ENCODE measurements at regions not wholly inside any gene's neighbourhood (a gene's known extent, or its start where the extent isn't known, plus 50 kb on each side); places are given as distances from the start of the nearest gene placed in this dataset.

DNA sequence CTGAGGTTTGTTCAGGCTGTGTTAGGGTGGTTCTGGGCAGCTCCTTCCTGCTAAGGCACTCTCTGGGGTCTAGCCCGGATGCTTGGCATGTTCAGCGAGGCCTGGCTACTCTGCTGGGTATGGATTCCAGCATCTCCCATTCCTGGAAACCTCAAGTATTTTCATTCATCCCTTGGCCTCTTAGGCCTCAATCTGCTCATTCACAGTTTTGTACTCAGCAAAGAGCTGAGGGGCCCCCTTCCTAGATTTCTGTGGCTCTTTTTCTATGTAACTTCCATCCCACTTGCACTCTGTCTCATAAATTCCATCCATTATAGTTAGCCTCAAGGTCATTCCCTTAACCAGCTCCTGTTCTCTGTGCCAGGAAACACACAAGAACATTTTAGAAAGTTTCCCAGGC, 798.8 kb upstream of the HS6ST1 start:
- no peak for DNase-seq

DNA sequence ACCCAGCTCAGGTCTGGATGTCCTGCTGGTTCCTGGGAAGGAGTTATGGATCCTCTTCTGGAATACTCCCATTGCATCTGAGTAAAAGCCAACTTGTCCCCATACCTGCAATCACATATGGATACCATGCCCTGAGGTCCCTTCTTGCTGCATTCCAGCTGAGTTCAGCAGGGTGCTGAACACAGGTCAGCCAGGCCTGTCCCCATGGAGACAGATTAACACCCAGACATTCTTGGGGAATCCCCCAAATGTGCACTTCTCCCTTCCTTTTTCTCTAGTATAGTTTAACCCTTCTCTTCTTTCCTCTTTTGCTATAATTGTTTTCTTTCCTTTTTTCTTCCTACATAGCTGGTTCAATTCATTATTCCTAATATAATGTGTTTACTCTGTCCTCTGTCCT, 799.6 kb upstream of the HS6ST1 start:
- DNase-seq, result no peak

GRCh38 chr2:129129087-129129486, 810.4 kb upstream of the HS6ST1 start:
- DNase-seq, result no peak

- no peak for DNase-seq
Observed at GRCh38 chr2:129133692-129134641, 815.3 kb upstream of the HS6ST1 start.

DNA sequence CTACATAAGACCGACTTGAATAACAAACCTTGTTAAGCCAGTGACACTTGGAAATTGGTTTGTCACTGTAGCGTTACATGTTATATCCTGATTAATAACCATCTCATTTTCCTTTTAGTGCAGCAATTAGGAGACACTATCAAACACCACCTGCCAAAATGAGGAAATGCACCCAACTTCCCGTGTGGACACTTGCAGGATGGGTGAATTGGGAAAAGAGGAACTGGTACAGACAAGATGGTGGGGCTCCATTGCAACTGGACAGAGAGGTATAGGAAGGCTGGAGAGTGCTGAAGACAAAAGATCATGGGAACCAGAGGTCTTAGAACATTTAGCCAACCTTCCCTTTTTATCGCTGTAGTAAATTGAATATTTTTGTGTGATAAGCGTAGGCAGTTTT, 816.3 kb upstream of the HS6ST1 start:
- DNase-seq, result no peak

DNA sequence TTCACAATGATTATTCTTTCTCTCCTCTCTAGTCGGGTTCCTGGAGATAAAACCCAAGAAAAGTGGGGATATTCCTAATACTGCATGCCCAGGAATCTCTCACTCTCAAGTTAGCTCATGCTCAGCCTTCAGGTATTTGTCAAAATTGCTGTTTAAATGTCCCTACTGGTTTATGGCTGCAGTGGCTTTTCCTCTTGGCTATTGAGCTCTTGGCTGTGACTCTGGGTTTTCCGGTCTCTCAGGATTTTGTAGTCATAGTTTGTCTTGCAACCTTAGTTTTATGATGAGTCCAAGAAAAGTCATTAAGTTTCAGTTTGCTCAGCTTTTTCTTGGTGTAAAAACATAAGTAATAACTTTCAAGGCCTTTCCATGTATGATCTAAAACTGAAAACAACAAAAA, 820.7 kb upstream of the HS6ST1 start:
- no peak for DNase-seq

DNA sequence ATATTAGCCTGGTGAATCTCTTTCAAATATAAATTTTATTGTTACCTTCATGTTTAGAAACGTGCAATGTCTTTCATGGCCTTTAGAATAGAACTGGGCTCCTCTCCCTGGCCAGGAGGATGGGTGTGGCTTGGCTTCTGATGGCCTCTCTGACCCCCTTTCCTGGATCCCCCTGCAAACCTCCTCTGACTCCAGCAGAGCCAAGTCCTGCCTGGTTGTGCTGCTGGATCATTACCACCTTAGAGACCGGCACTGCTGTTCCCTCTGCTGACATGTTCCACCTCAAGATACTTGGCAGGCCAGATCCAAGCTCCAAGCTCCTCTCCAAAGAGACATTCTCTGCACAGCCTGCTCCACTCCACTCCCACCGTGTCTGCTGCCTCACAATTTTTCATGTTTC, 823.8 kb upstream of the HS6ST1 start:
- no peak for DNase-seq

DNA sequence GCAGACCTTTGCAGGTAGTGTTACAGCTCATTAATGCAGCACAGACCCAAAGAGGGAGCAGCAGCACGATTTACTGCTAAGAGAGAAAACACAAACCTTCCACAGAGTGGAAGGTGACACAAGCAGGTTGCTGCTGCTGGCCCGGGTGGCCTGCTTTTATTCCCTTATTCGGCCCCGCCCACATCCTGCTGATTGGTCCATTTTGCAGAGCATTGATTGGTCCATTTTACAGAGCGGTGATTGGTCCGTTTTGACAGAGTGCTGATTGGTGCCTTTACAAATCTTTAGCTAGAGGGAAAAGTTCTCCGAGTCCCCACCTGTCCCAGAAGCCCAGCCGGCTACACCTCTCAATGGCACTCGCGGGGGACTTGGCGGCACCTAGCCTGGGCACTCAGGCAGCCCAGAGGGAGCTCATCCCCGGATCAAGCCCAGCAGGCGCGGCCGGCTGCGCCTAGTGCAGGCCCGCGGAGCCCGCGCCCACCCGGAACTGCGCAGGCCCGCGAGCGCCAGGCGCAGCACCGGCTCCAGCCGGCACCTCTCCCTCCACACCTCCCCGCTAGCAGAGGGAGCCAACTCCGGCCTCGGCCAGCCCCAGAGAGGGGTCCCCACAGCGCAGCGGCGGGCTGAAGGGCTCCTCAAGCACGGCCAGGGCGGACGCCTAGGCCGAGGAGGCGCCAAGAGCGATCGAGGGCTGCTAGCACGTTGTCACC, 825.6 kb upstream of the HS6ST1 start:
- DNase-seq, result no peak

- DNase-seq, result no peak
Observed at GRCh38 chr2:129152514-129152913, 827.0 kb upstream of the RAB6C start.

GRCh38 chr2:129160879-129161278, 818.6 kb upstream of the RAB6C start:
- no peak for DNase-seq

DNA sequence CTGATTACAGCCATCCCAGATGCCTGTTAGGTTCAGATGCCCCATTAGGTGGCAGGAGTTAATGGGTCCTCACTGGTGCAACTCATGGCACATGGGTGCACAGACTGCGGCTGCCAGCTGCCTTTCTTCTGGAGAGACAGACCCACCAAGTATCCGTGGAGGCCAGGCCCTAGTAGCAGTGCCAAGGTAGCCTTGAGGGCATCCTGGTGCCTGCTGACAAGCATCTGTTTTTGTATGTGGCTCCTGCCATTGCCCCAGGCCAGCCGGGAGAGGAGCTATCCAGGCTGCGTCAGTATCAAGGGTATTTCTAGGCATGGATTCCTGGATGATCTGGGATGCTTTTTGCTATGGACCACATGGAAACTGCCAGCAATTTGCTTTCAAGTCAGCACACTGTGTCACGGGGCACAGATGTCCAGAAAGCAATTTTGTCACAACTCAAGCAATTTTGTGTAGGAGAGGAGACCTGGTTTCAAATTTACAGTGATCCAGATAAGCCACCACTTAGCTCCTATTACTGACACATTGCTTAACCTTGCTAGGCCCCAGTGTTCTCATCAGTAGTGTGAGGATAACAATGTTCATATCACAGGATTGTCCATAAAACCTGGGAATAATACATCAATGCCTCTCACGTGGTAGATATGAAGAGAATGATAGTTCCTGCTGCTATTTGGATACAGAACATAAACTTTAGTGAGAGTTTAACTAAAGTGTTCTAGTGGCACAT, 815.1 kb upstream of the RAB6C start:
- no peak for DNase-seq

GRCh38 chr2:129165006-129165405, 814.5 kb upstream of the RAB6C start:
- DNase-seq, result no peak

- DNase-seq, result no peak
Observed at GRCh38 chr2:129167456-129167855, 812.0 kb upstream of the RAB6C start.

DNA sequence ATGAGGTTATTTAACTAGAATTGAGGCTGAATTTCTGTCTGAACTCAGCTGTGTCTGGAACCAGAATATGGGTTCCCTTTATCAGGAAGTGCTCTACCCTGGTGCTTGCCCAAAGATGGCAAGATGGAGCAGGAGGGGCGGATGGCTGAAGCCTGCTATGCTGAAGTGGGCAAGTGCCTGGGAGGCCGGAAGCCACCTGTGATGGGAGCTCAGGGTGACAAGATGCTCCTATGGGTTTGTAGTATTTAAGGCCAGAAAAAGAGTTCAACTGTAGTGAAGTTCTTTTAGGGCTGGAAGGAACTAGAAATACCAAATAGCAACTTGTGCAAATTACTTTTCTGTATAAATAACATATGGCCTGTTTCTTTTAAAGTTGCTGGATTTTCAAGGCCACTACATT, 808.9 kb upstream of the RAB6C start:
- no peak for DNase-seq

DNA sequence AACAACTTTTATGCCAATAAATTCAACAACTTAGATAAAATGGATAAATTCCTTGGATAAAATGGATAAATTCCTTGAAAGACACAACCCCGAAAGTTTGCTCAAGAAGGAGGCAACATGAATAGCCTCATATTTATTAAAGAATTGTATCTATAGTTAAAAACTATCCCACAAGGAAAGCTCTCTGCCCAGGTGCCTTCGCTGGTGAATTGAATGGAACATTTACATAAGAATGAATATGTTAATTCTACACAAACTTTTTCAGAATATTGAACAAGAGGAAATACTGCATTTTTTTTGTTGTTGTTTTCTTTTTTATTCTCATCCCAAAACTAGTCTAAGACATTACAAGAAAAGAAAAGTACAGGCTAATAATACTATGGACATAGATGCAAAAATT, 805.3 kb upstream of the RAB6C start:
- no peak for DNase-seq

DNA sequence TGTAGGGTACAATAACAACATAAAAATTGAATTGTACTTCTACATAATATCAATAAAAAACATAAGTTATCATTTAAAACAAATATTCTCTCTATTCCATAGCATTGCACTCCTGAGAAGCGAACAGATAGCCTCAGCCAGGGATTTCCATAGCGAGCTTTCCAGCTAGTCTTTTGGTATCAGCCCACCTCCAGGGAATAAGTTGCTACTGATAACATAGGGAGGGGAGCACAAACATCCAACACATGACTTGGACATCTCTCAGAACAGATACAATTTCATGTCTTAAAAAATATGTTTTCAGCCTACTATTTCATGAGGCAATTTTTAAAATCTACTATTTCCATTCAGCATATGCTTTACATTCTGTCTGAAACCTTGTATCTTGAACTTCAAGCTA, 804.4 kb upstream of the RAB6C start:
- no peak for DNase-seq

DNA sequence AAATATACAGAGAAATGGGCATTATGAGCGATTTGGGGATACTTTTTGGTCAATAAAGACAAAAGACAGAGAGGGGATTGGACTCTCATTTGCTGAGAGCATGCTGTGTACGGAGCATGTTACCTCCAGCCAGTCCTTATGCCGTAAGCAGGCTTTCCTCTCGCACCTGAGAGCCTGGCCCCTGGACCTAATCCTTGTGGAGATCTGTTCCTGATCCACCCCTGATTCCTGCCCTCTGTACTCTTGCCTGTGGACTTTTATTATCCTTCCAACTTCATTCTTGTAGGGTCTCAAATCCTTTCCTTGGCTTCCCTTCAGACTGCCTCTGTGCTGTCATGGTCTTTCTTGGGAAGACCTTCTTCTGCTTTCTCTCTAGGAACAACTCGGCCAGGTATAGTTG, 803.1 kb upstream of the RAB6C start:
- DNase-seq, result no peak

DNA sequence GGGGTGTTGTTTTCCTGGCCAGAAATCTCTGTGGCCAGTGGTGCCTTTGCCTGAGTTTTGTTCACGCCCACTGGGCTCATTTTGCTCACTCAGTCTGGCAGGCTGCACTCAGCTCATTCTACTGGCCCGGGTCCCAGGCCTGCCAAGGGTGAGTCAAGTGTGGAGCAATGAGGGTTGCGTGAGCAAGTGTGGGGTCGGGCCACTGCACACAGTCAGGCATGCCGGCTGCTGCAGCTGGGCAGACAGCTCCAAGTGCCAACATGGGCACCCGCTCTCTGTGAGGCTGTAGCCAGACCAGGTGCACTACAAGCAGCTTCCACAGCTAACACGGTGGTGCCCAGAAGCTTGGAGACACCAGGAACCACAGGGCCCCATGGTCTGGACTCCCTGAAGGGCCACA, 801.1 kb upstream of the RAB6C start:
- no peak for DNase-seq

- DNase-seq, result no peak
Observed at GRCh38 chr2:129179199-129179598, 800.3 kb upstream of the RAB6C start.

GRCh38 chr2:129180124-129180716, 799.2 kb upstream of the RAB6C start:
- no peak for DNase-seq

GRCh38 chr2:129181433-129181832, 798.0 kb upstream of the RAB6C start:
- no peak for DNase-seq

DNA sequence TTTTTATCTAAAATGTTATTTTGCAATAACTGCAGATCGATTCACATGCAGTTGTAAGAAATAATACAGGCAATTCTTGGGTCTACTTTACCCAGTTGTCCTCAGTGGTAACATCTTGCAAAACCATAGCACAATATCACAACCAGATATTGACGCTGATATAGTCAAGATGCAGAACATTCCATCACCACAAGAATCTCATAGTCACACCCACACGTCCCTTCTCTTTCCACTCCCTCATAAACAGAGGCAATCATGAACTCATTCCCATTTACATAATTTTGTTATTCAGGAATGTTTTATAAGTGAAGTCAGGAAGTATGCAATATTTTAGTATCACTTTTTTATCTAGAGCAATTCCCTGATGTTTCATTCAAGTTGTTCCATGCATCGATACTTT, 797.5 kb upstream of the RAB6C start:
- DNase-seq, result no peak

GRCh38 chr2:129187343-129187742, 792.1 kb upstream of the RAB6C start:
- no peak for DNase-seq

Data from stimulated activated CD4-positive, alpha-beta T cell treated with anti-CD3 and anti-CD28 coated beads, Interleukin-4, amount 100 ng/mL, for 4 hours (primary cell).